ENCODE measurements at regions not wholly inside any gene's neighbourhood (a gene's known extent, or its start where the extent isn't known, plus 50 kb on each side); places are given as distances from the start of the nearest gene placed in this dataset.

DNA sequence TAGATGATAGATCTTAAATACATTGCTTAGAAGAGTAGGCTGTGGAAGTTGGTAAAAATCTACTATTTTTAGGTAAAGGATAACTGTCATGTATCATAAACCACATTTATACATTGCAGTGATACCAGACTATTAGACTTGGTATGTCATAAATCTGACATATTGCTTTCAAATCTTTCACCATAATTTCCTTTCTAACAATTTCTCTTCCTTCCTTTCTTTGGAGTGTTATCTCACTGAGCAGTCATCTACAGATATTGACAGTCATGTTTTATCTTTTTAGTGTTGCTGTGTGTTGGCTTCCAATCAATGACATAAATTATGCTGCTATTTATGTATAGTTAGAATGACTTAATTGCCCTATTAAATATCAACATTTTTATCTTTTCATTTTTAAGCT lies 588.7 kb downstream of the TUSC7 start:
- no TSS peak for BruUV-seq (replicated peaks)
- no peaks in the 10 kb centered on the region for H3K4me1 Mint-ChIP-seq (ENCODE audit: low read depth, unreplicated experiment)

GRCh38 chr3:117302428-117302827 lies 592.8 kb downstream of the TUSC7 start:
- Mint-ChIP-seq H3K27ac (ENCODE audit: unreplicated experiment) (no peak overlapping the region), H3K9me3 (ENCODE audit: low read depth, unreplicated experiment) (no peaks in the 10 kb centered on the region), H3K36me3 (ENCODE audit: insufficient read depth, unreplicated experiment) (no peaks in the 10 kb centered on the region), H3K27me3 (ENCODE audit: unreplicated experiment) (no peaks in the 10 kb centered on the region), H3K4me3 (ENCODE audit: low read depth, unreplicated experiment) (no peak overlapping the region), H3K4me1 (ENCODE audit: low read depth, unreplicated experiment) (peaks cover 6% of the 10 kb centered on the region)
- CTCF ChIA-PET: no interaction called here
- no TSS peak for BruUV-seq (replicated peaks)
- TF ChIP-seq CTCF (IDR thresholded peaks at IDR 0.05; ENCODE audit: unreplicated experiment): no peak
- intact Hi-C loops (cut with micrococcal nuclease; ENCODE audit: unreplicated experiment): no loop called here
- DNase-seq: no peak

More for the DNA sequence above, 588.7 kb downstream of the TUSC7 start:
- H3K9me3 Mint-ChIP-seq (ENCODE audit: low read depth, unreplicated experiment): no peaks in the 10 kb centered on the region
- H3K27me3 Mint-ChIP-seq (ENCODE audit: unreplicated experiment): no peaks in the 10 kb centered on the region
- no peak overlapping the region for H3K4me3 Mint-ChIP-seq (ENCODE audit: low read depth, unreplicated experiment)
- no peaks in the 10 kb centered on the region for H3K36me3 Mint-ChIP-seq (ENCODE audit: insufficient read depth, unreplicated experiment)
- no peak overlapping the region for H3K27ac Mint-ChIP-seq (ENCODE audit: unreplicated experiment)
- no peak for TF ChIP-seq CTCF (IDR thresholded peaks at IDR 0.05; ENCODE audit: unreplicated experiment)
- intact Hi-C loops (cut with micrococcal nuclease; ENCODE audit: unreplicated experiment): no loop called here
- CTCF ChIA-PET: no interaction called here
- DNase-seq: no peak

DNA sequence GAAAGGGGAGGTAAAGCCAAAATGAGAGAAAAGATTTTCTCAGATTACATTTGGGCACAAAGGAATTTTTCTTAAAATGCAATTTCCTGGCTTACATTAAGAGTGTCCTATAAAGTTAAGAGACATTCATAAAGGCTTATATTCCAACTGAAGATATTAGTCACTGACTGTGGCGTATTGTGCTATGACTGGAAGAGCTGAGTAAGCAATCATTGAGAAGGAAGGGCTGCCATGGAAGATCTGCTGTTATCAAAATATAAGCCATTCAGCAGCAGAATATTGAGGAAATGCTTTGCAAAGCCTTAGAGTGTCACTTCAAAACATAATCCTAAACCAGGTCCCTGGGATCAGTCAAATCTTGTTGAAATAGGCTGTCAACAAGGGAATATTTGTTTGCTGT lies 593.9 kb downstream of the TUSC7 start:
- no peak for DNase-seq
- H3K4me3 Mint-ChIP-seq (ENCODE audit: low read depth, unreplicated experiment): no peak overlapping the region
- H3K9me3 Mint-ChIP-seq (ENCODE audit: low read depth, unreplicated experiment): no peaks in the 10 kb centered on the region
- CTCF ChIA-PET: no interaction called here
- TF ChIP-seq CTCF (IDR thresholded peaks at IDR 0.05; ENCODE audit: unreplicated experiment): no peak
- H3K27me3 Mint-ChIP-seq (ENCODE audit: unreplicated experiment): no peaks in the 10 kb centered on the region
- no TSS peak for BruUV-seq (replicated peaks)
- peaks cover 8% of the 10 kb centered on the region for H3K4me1 Mint-ChIP-seq (ENCODE audit: low read depth, unreplicated experiment)
- no peak overlapping the region for H3K27ac Mint-ChIP-seq (ENCODE audit: unreplicated experiment)
- intact Hi-C loops (cut with micrococcal nuclease; ENCODE audit: unreplicated experiment): no loop called here
- H3K36me3 Mint-ChIP-seq (ENCODE audit: insufficient read depth, unreplicated experiment): no peaks in the 10 kb centered on the region

DNA sequence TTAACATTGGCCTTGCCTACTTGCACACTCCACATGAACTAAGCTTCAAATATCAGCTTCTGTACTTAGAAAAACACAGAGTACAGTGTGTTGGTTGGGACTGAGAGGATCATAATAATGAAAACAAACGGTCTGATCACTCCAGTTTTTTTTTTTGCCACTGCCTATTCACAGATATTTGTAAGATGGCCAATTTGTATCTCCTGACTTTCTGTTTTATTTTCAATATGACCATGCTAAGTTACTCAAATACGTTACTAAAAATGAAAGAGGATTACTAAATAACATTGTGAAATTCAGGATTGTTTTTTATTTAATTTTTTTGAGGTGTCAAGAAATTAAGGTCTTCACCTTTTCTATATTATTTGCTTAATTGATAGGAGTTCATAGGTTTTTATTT lies 595.1 kb downstream of the TUSC7 start:
- Mint-ChIP-seq H3K36me3 (ENCODE audit: insufficient read depth, unreplicated experiment) (no peaks in the 10 kb centered on the region), H3K27me3 (ENCODE audit: unreplicated experiment) (no peaks in the 10 kb centered on the region), H3K4me1 (ENCODE audit: low read depth, unreplicated experiment) (peaks cover 8% of the 10 kb centered on the region), H3K27ac (ENCODE audit: unreplicated experiment) (no peak overlapping the region), H3K9me3 (ENCODE audit: low read depth, unreplicated experiment) (no peaks in the 10 kb centered on the region), H3K4me3 (ENCODE audit: low read depth, unreplicated experiment) (no peak overlapping the region)
- BruUV-seq (replicated peaks): no TSS peak
- CTCF ChIA-PET: no interaction called here
- TF ChIP-seq CTCF (IDR thresholded peaks at IDR 0.05; ENCODE audit: unreplicated experiment): no peak
- DNase-seq: no peak
- intact Hi-C loops (cut with micrococcal nuclease; ENCODE audit: unreplicated experiment): no loop called here

DNA sequence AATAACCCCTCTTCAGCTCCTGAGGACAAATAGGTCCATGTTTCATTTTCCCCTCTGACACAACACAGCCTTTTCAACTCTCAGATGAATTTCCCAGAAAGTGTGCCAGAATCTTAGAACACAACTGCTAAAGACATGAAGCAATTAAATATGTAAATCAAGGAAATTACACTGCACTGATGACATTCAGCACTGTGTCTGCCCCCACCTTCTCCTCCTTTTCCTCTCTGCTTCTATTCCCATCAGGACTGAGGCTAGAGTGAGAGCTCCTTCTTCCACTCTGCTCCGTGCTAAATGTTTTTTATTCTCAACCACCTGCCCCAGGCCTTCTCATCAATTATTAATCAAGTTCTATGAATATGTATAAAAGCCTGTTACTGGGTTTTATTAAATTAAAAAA lies 596.1 kb downstream of the TUSC7 start:
- CTCF ChIA-PET: no interaction called here
- peaks cover 8% of the 10 kb centered on the region for H3K4me1 Mint-ChIP-seq (ENCODE audit: low read depth, unreplicated experiment)
- H3K27ac Mint-ChIP-seq (ENCODE audit: unreplicated experiment): no peak overlapping the region
- H3K36me3 Mint-ChIP-seq (ENCODE audit: insufficient read depth, unreplicated experiment): no peaks in the 10 kb centered on the region
- no TSS peak for BruUV-seq (replicated peaks)
- no peak overlapping the region for H3K4me3 Mint-ChIP-seq (ENCODE audit: low read depth, unreplicated experiment)
- no peaks in the 10 kb centered on the region for H3K27me3 Mint-ChIP-seq (ENCODE audit: unreplicated experiment)
- intact Hi-C loops (cut with micrococcal nuclease; ENCODE audit: unreplicated experiment): no loop called here
- H3K9me3 Mint-ChIP-seq (ENCODE audit: low read depth, unreplicated experiment): no peaks in the 10 kb centered on the region
- DNase-seq: no peak
- TF ChIP-seq CTCF (IDR thresholded peaks at IDR 0.05; ENCODE audit: unreplicated experiment): no peak
